Tibial nerve (tissue), 4 donors: ENCODE measurements at regions not wholly inside any gene's neighbourhood (a gene's known extent, or its start where the extent isn't known, plus 50 kb on each side); places are given as distances from the start of the nearest gene placed in this dataset.

Experiments
- DNase-seq, 2 donors: peaks; one replicate each; pipeline ENCODE4 v3.0.0-alpha.2; 2019; ENCODE audit warnings: low spot score in 2 of 2
- H3K27ac ChIP-seq, 4 donors: fragments of 200-600 bp; sonication (generic) in 3 of 4; one replicate each; pipeline ENCODE4 v1.5.1; 2017 to 2019; ENCODE audit warnings: mild to moderate bottlenecking in 1 of 4
- H3K27me3 ChIP-seq, 2 donors: fragments of 200-600 bp; sonication (generic) in 1 of 2; one replicate each; pipeline versions ENCODE4 v1.5.1 to v1.6.0; 2017 to 2019
- H3K36me3 ChIP-seq, 3 donors: fragments of 200-600 bp; sonication (generic); one replicate each; pipeline ENCODE4 v1.5.1; 2018 to 2019
- H3K4me1 ChIP-seq, 4 donors: fragments of 200-600 bp; sonication (generic) in 3 of 4; one replicate each; pipeline ENCODE4 v1.5.1; 2017 to 2019
- H3K4me3 ChIP-seq, 4 donors: fragments of 200-600 bp; sonication (generic) in 3 of 4; one replicate each; pipeline ENCODE4 v1.5.1; 2017 to 2019; ENCODE audit warnings: mild to moderate bottlenecking in 1 of 4, moderate library complexity in 1 of 4
- H3K9me3 ChIP-seq, 4 donors: fragments of 200-600 bp; sonication (generic) in 3 of 4; one replicate each; pipeline ENCODE4 v1.5.1; 2017 to 2019
- CTCF ChIP-seq, 5 experiments: fragments of 200-600 bp in 3 of 5; fragments of 450-650 bp in 2 of 5; sonication (generic) in 3 of 5; IDR thresholded peaks; one replicate each; pipeline ENCODE4 v1.5.1; 2016 to 2019; ENCODE audit warnings: antibody characterized with exemption in 5 of 5, mild to moderate bottlenecking in 3 of 5, moderate library complexity in 2 of 5
- EP300 ChIP-seq, 2 donors: sonication (generic); formaldehyde crosslinking; IDR thresholded peaks; one replicate each; pipeline ENCODE4 v1.6.1; 2017; ENCODE audit warnings: antibody characterized with exemption in 2 of 2, mild to moderate bottlenecking in 1 of 2
- POLR2A ChIP-seq, 2 donors: fragments of 450-650 bp; IDR thresholded peaks; one replicate each; pipeline ENCODE4 v1.6.1; 2017; ENCODE audit warnings: antibody characterized with exemption in 2 of 2, mild to moderate bottlenecking in 2 of 2, moderate library complexity in 2 of 2
- WGBS, 2 donors: methylation state at CpG; one replicate each; pipeline ENCODE4 v1.1.5; 2018; 5-methylcytosine and 5-hydroxymethylcytosine counted together

DNA sequence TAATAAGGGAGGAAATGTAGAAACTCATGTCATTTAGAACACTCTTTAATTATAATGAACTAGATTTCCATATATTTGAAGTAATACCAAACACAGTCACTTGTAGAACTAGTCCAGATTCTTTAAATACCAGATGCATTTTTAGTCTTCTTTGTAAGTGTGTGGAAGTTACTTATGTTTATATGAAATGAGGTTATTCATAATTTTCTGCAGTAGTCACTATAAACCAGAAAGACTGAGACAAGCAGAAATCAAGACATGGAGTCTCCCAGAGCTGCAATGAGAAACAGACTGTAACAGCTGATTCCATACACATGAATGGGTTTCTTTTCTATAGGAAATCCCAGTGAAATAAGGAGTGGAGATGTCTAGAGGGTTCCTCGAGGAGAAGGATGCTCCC, 216.6 kb upstream of the ZP4 start:
- Histone ChIP-seq H3K9me3 (no peaks in the 10 kb centered on the region), H3K36me3 (no peaks in the 10 kb centered on the region), H3K27me3 (no peaks in the 10 kb centered on the region), H3K27ac (no peak overlapping the region), H3K4me3 (no peak overlapping the region), H3K4me1 (no peaks in the 10 kb centered on the region)
- TF ChIP-seq EP300 (IDR thresholded peaks at IDR 0.05) (no peak), POLR2A (IDR thresholded peaks at IDR 0.05) (no peak)
- no peak for DNase-seq
- 19 to 32% methylated on average over 1 of the region's 1 CpG for whole genome bisulfite sequencing, 2 donors

- WGBS, 2 donors = 47 to 50% methylated on average over 2 of the region's 2 CpGs
These were observed 214.0 kb upstream of the ZP4 start for GRCh38 chr1:238104752-238105151.

DNA sequence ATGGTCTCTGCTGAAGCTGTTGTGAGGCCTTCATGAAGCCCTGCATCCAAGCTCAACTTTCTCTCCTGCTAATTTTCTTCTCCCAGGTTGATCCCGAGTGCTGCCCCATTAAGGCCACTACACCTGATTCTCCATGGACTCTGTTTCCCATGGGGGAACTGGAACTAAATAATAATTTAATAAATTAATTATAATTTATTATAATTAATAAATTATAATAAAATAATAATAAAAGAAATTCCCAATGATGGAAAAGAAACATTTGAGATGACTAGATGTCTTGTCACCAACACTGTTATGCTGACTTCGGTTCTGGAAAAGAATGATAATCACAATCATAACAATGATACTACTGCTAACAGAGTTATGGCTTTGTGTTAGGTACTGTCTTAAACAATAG, 211.2 kb upstream of the ZP4 start:
- Histone ChIP-seq H3K27me3 (no peaks in the 10 kb centered on the region), H3K4me3 (no peak overlapping the region), H3K27ac (no peak overlapping the region), H3K4me1 (no peaks in the 10 kb centered on the region), H3K36me3 (no peaks in the 10 kb centered on the region), H3K9me3 (no peaks in the 10 kb centered on the region)
- WGBS, 2 donors = 81 to 90% methylated on average over 2 of the region's 2 CpGs
- no peak for TF ChIP-seq CTCF (IDR thresholded peaks at IDR 0.05)
- TF ChIP-seq POLR2A (IDR thresholded peaks at IDR 0.05) = no peak
- no peak for TF ChIP-seq EP300 (IDR thresholded peaks at IDR 0.05)
- no peak for DNase-seq

More at GRCh38 chr1:238104752-238105151, 214.0 kb upstream of the ZP4 start:
- H3K36me3 ChIP-seq = no peaks in the 10 kb centered on the region
- no peak overlapping the region for H3K4me3 ChIP-seq
- no peak for DNase-seq
- no peak for TF ChIP-seq POLR2A (IDR thresholded peaks at IDR 0.05)
- TF ChIP-seq EP300 (IDR thresholded peaks at IDR 0.05) = no peak
- TF ChIP-seq CTCF (IDR thresholded peaks at IDR 0.05) = no peak
- no peak overlapping the region for H3K27ac ChIP-seq
- no peaks in the 10 kb centered on the region for H3K27me3 ChIP-seq
- no peaks in the 10 kb centered on the region for H3K9me3 ChIP-seq
- H3K4me1 ChIP-seq = no peaks in the 10 kb centered on the region

GRCh38 chr1:238099871-238100270, 209.1 kb upstream of the ZP4 start:
- no peak for DNase-seq
- Histone ChIP-seq H3K36me3 (no peaks in the 10 kb centered on the region), H3K27me3 (no peaks in the 10 kb centered on the region), H3K9me3 (no peaks in the 10 kb centered on the region), H3K4me3 (no peak overlapping the region), H3K27ac (no peak overlapping the region), H3K4me1 (no peaks in the 10 kb centered on the region)
- TF ChIP-seq CTCF (IDR thresholded peaks at IDR 0.05) (no peak), EP300 (IDR thresholded peaks at IDR 0.05) (no peak), POLR2A (IDR thresholded peaks at IDR 0.05) (no peak)
- WGBS, 2 donors = 95 to 96% methylated on average over 2 of the region's 2 CpGs

DNA sequence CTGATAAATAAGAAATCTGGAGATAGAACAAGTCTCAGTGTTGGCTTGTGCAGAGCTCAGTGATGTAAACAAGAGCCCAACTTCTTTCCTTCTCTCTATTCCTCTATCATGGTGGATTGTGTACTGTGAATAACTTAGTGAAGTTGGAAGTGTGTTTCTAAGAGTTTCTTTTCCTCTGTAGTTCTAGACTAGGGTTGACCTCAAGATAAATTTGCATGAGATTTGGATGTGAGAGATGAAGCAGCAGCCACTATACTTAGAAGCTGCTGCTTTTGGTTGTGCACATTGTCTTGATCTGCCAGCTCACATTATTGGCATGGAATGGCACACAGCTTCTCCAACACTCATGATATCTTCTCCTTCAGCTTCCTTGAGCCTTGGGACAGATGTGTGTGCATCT, 198.9 kb upstream of the ZP4 start:
- Histone ChIP-seq H3K4me1 (no peaks in the 10 kb centered on the region), H3K4me3 (no peak overlapping the region), H3K36me3 (no peaks in the 10 kb centered on the region), H3K9me3 (no peaks in the 10 kb centered on the region), H3K27me3 (no peaks in the 10 kb centered on the region), H3K27ac (no peak overlapping the region)
- no peak for TF ChIP-seq POLR2A (IDR thresholded peaks at IDR 0.05)
- TF ChIP-seq CTCF (IDR thresholded peaks at IDR 0.05) = no peak
- no peak for TF ChIP-seq EP300 (IDR thresholded peaks at IDR 0.05)
- no peak for DNase-seq
